Right atrium auricular region (tissue), 2 donors: ENCODE measurements at regions not wholly inside any gene's neighbourhood (a gene's known extent, or its start where the extent isn't known, plus 50 kb on each side); places are given as distances from the start of the nearest gene placed in this dataset.
"Not testable (repeated sequence)": the region's sequence is repeated elsewhere in the genome, so short reads cannot be mapped to it uniquely, and the experiment has no call there.

Experiments
- DNase-seq: peaks from one replicate; pipeline ENCODE4 v3.0.0-alpha.2; 2019; ENCODE audit warnings: low spot score
- H3K27ac ChIP-seq, 2 donors: fragments of 200-600 bp; sonication (generic); 1 replicate in 1 of 2; 2 replicates in 1 of 2; pipeline ENCODE4 v1.5.1; 2016 to 2019
- H3K27me3 ChIP-seq, 2 donors: fragments of 200-600 bp; sonication (generic); one replicate each; pipeline versions ENCODE4 v1.5.1 to v1.6.0; 2017 to 2019
- H3K36me3 ChIP-seq: fragments of 200-600 bp; sonication (generic); one replicate; pipeline ENCODE4 v1.5.1; 2016
- H3K4me1 ChIP-seq, 2 donors: fragments of 200-600 bp; sonication (generic); one replicate each; pipeline versions ENCODE4 v1.5.1 to v1.6.0; 2017 to 2019
- H3K4me3 ChIP-seq, 2 donors: fragments of 200-600 bp; sonication (generic); 1 replicate in 1 of 2; 2 replicates in 1 of 2; pipeline ENCODE4 v1.5.1; 2017 to 2019; ENCODE audit warnings: mild to moderate bottlenecking in 1 of 2, moderate library complexity in 1 of 2
- H3K9me3 ChIP-seq, 2 donors: fragments of 200-600 bp; sonication (generic); one replicate each; pipeline ENCODE4 v1.5.1; 2019
- CTCF ChIP-seq, 2 donors: fragments of 200-600 bp; sonication (generic); IDR thresholded peaks; one replicate each; pipeline ENCODE4 v1.5.1; 2019; ENCODE audit warnings: antibody characterized with exemption in 2 of 2

- H3K9me3 ChIP-seq: no peaks in the 10 kb centered on the region
- DNase-seq: no peak
- no peak overlapping the region for H3K4me3 ChIP-seq
- no peaks in the 10 kb centered on the region for H3K4me1 ChIP-seq
- no peak overlapping the region for H3K27ac ChIP-seq
- TF ChIP-seq CTCF (IDR thresholded peaks at IDR 0.05): no peak
- no peaks in the 10 kb centered on the region for H3K27me3 ChIP-seq
- H3K36me3 ChIP-seq: no peaks in the 10 kb centered on the region
Observed at GRCh38 chr6:152811785-152812184, 61.2 kb downstream of the VIP start.

GRCh38 chr6:152815230-152815872, 64.8 kb downstream of the VIP start:
- DNase-seq: no peak
- H3K9me3 ChIP-seq: no peaks in the 10 kb centered on the region
- no peaks in the 10 kb centered on the region for H3K4me1 ChIP-seq
- H3K27ac ChIP-seq: no peak overlapping the region
- no peaks in the 10 kb centered on the region for H3K36me3 ChIP-seq
- no peak overlapping the region for H3K4me3 ChIP-seq
- no peak for TF ChIP-seq CTCF (IDR thresholded peaks at IDR 0.05)
- no peaks in the 10 kb centered on the region for H3K27me3 ChIP-seq

GRCh38 chr6:152816055-152816454, 65.5 kb downstream of the VIP start:
- DNase-seq: no peak
- TF ChIP-seq CTCF (IDR thresholded peaks at IDR 0.05): no peak
- Histone ChIP-seq H3K4me3 (no peak overlapping the region), H3K27me3 (no peaks in the 10 kb centered on the region), H3K27ac (no peak overlapping the region), H3K36me3 (no peaks in the 10 kb centered on the region), H3K4me1 (no peaks in the 10 kb centered on the region), H3K9me3 (no peaks in the 10 kb centered on the region)

GRCh38 chr6:152821525-152821924, 70.9 kb downstream of the VIP start:
- H3K4me1 ChIP-seq: no peaks in the 10 kb centered on the region
- no peaks in the 10 kb centered on the region for H3K27me3 ChIP-seq
- no peaks in the 10 kb centered on the region for H3K9me3 ChIP-seq
- DNase-seq: no peak
- H3K36me3 ChIP-seq: no peaks in the 10 kb centered on the region
- TF ChIP-seq CTCF (IDR thresholded peaks at IDR 0.05): no peak
- H3K4me3 ChIP-seq: no peak overlapping the region
- no peak overlapping the region for H3K27ac ChIP-seq

GRCh38 chr6:152824666-152825065, 74.1 kb downstream of the VIP start:
- H3K4me1 ChIP-seq: no peaks in the 10 kb centered on the region
- DNase-seq: no peak
- H3K27ac ChIP-seq: no peak overlapping the region
- TF ChIP-seq CTCF (IDR thresholded peaks at IDR 0.05): no peak
- H3K9me3 ChIP-seq: no peaks in the 10 kb centered on the region
- no peak overlapping the region for H3K4me3 ChIP-seq
- H3K27me3 ChIP-seq: no peaks in the 10 kb centered on the region
- no peaks in the 10 kb centered on the region for H3K36me3 ChIP-seq

- Histone ChIP-seq H3K9me3 (no peaks in the 10 kb centered on the region), H3K4me3 (no peak overlapping the region), H3K27ac (no peak overlapping the region), H3K27me3 (no peaks in the 10 kb centered on the region), H3K36me3 (no peaks in the 10 kb centered on the region), H3K4me1 (no peaks in the 10 kb centered on the region)
- no peak for DNase-seq
- no peak for TF ChIP-seq CTCF (IDR thresholded peaks at IDR 0.05)
Observed at GRCh38 chr6:152828431-152828830, 77.8 kb downstream of the VIP start.

GRCh38 chr6:152834366-152834765, 83.8 kb downstream of the VIP start:
- not testable (repeated sequence) for H3K9me3 ChIP-seq, H3K4me1 ChIP-seq, H3K27ac ChIP-seq, H3K27me3 ChIP-seq, H3K36me3 ChIP-seq, DNase-seq, H3K4me3 ChIP-seq
